ENCODE measurements at regions not wholly inside any gene's neighbourhood (a gene's known extent, or its start where the extent isn't known, plus 50 kb on each side); places are given as distances from the start of the nearest gene placed in this dataset.

DNA sequence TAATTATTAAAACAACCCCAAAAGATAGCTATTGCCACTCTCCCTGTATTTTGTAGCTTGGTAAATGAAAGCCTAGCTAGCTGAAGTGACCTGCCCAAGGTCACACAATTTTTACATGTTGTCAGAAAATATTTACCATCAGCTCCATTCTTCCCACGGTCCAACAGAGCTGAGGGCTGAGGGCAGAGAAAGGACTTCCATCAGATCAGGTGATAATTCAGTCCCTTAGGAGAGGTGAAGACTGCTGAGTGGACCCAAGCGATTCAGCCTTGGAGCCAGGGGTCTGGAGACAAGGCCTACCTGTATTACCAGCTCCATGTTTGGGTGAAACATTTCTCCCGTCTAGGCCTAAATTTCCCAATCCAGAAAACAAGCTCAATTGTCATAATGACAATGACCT, 149.5 kb upstream of the TSHZ3 start:
- TF ChIP-seq, protein P1, sequence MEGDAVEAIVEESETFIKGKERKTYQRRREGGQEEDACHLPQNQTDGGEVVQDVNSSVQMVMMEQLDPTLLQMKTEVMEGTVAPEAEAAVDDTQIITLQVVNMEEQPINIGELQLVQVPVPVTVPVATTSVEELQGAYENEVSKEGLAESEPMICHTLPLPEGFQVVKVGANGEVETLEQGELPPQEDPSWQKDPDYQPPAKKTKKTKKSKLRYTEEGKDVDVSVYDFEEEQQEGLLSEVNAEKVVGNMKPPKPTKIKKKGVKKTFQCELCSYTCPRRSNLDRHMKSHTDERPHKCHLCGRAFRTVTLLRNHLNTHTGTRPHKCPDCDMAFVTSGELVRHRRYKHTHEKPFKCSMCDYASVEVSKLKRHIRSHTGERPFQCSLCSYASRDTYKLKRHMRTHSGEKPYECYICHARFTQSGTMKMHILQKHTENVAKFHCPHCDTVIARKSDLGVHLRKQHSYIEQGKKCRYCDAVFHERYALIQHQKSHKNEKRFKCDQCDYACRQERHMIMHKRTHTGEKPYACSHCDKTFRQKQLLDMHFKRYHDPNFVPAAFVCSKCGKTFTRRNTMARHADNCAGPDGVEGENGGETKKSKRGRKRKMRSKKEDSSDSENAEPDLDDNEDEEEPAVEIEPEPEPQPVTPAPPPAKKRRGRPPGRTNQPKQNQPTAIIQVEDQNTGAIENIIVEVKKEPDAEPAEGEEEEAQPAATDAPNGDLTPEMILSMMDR (IDR thresholded peaks at IDR 0.05) = no peak
- TF ChIP-seq POLR2A (IDR thresholded peaks at IDR 0.05) = no peak
- no peak for TF ChIP-seq POLR2AphosphoS5 (IDR thresholded peaks at IDR 0.05)
- TF ChIP-seq EP300 (IDR thresholded peaks at IDR 0.05) = no peak

All from upper lobe of left lung (tissue), 4 donors.